ENCODE measurements at regions not wholly inside any gene's neighbourhood (a gene's known extent, or its start where the extent isn't known, plus 50 kb on each side); places are given as distances from the start of the nearest gene placed in this dataset.
"Not testable (repeated sequence)": the region's sequence is repeated elsewhere in the genome, so short reads cannot be mapped to it uniquely, and the experiment has no call there.

GRCh38 chr4:144384408-144384807, 243.9 kb upstream of the GYPA start:
- no peak for DNase-seq

- DNase-seq: no peak
These were observed 246.0 kb upstream of the HHIP start for GRCh38 chr4:144399927-144400326.

GRCh38 chr4:144402176-144402575, 243.8 kb upstream of the HHIP start:
- no peak for DNase-seq

GRCh38 chr4:144402999-144403398, 243.0 kb upstream of the HHIP start:
- DNase-seq: no peak

- no peak for DNase-seq
These were observed 242.1 kb upstream of the HHIP start for GRCh38 chr4:144403893-144404292.

- no peak for DNase-seq
These were observed 236.4 kb upstream of the HHIP start for GRCh38 chr4:144409525-144409924.

GRCh38 chr4:144410230-144410783, 235.6 kb upstream of the HHIP start:
- DNase-seq: no peak

- no peak for DNase-seq
These were observed 234.8 kb upstream of the HHIP start for GRCh38 chr4:144411119-144411518.

GRCh38 chr4:144411700-144412099, 234.3 kb upstream of the HHIP start:
- no peak for DNase-seq

- no peak for DNase-seq
These were observed 224.9 kb upstream of the HHIP start for GRCh38 chr4:144421056-144421455.

- no peak for DNase-seq
These were observed 224.0 kb upstream of the HHIP start for GRCh38 chr4:144421839-144422565.

- DNase-seq: no peak
These were observed 222.0 kb upstream of the HHIP start for GRCh38 chr4:144423930-144424329.

GRCh38 chr4:144426023-144426422, 219.9 kb upstream of the HHIP start:
- DNase-seq: not testable (repeated sequence)

- DNase-seq: no peak
These were observed 203.2 kb upstream of the HHIP start for GRCh38 chr4:144442713-144443112.

- DNase-seq: no peak
These were observed 196.3 kb upstream of the HHIP start for GRCh38 chr4:144449611-144450010.

- no peak for DNase-seq
These were observed 195.4 kb upstream of the HHIP start for GRCh38 chr4:144450526-144450925.

- no peak for DNase-seq
These were observed 194.0 kb upstream of the HHIP start for GRCh38 chr4:144451766-144452450.

GRCh38 chr4:144456196-144456595, 189.8 kb upstream of the HHIP start:
- DNase-seq: no peak

GRCh38 chr4:144461906-144462305, 184.1 kb upstream of the HHIP start:
- DNase-seq: no peak

- DNase-seq: no peak
These were observed 182.7 kb upstream of the HHIP start for GRCh38 chr4:144463236-144463635.

GRCh38 chr4:144463896-144464295, 182.1 kb upstream of the HHIP start:
- no peak for DNase-seq

- no peak for DNase-seq
These were observed 180.4 kb upstream of the HHIP start for GRCh38 chr4:144465546-144465945.

GRCh38 chr4:144480068-144480467, 165.9 kb upstream of the HHIP start:
- DNase-seq: no peak

GRCh38 chr4:144489831-144490230, 156.1 kb upstream of the HHIP start:
- no peak for DNase-seq

All from T-helper 2 cell (primary cell).